OCI-LY7 (cell line): ENCODE measurements at regions not wholly inside any gene's neighbourhood (a gene's known extent, or its start where the extent isn't known, plus 50 kb on each side); places are given as distances from the start of the nearest gene placed in this dataset.

Experiments used
- EZH2phosphoT487 ChIP-seq: fragments of 200-600 bp; sonication (generic); IDR thresholded peaks from 2 replicates; pipeline ENCODE4 v1.6.1; 2018; ENCODE audit warnings: low read depth, borderline replicate concordance, mild to moderate bottlenecking, mixed run types, antibody characterized with exemption, low read length, moderate library complexity, mixed read lengths
- TF ChIP-seq, protein P1 (sequence below): fragments of 200-600 bp; sonication (generic); conservative IDR thresholded peaks from 2 replicates; pipeline ENCODE4 v1.5.1; 2014; ENCODE audit warnings: mild to moderate bottlenecking, antibody characterized with exemption, low read length, moderate library complexity, mixed read lengths

DNA sequence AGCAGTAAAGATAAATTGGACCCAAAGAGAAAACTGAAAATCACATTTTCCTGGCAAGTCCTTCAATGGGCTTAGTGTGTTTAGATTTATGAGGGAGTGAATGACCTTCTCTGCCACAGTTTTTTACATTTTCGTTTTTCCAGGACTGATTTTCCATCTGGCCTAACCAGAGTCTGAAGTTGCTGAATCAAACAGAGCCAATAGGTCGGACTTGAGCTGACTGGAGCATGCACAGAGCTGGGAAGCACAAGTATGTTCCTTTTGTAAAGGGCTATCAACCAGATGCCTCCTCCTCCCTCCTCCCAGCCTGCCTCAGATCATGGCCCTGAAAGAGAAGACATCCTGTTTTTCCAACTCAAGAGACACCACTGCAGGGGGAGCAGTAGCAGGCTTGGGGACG, 126.0 kb upstream of the ANKRD1 start:
- TF ChIP-seq, protein P1, sequence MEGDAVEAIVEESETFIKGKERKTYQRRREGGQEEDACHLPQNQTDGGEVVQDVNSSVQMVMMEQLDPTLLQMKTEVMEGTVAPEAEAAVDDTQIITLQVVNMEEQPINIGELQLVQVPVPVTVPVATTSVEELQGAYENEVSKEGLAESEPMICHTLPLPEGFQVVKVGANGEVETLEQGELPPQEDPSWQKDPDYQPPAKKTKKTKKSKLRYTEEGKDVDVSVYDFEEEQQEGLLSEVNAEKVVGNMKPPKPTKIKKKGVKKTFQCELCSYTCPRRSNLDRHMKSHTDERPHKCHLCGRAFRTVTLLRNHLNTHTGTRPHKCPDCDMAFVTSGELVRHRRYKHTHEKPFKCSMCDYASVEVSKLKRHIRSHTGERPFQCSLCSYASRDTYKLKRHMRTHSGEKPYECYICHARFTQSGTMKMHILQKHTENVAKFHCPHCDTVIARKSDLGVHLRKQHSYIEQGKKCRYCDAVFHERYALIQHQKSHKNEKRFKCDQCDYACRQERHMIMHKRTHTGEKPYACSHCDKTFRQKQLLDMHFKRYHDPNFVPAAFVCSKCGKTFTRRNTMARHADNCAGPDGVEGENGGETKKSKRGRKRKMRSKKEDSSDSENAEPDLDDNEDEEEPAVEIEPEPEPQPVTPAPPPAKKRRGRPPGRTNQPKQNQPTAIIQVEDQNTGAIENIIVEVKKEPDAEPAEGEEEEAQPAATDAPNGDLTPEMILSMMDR, result no peak
- TF ChIP-seq EZH2phosphoT487, result no peak
